ENCODE measurements at regions not wholly inside any gene's neighbourhood (a gene's known extent, or its start where the extent isn't known, plus 50 kb on each side); places are given as distances from the start of the nearest gene placed in this dataset.

GRCh38 chr12:27396216-27396815 lies 50.2 kb upstream of the SMCO2 start:
- Histone ChIP-seq H3K36me3 (ENCODE audit: insufficient read depth, insufficient read length, low read length) (peaks cover 5% of the 10 kb centered on the region), H3K27me3 (ENCODE audit: insufficient read depth, insufficient read length) (no peaks in the 10 kb centered on the region), H3K9ac (ENCODE audit: insufficient read length, low read depth) (no peak overlapping the region), H3K9me3 (ENCODE audit: insufficient read depth, low read length) (peaks cover 1% of the 10 kb centered on the region; the same call in 1 of the 2 replicates), H3K4me3 (ENCODE audit: insufficient read length, low read depth) (no peak overlapping the region), H3K4me1 (ENCODE audit: insufficient read depth, insufficient read length) (no peaks in the 10 kb centered on the region)
- no peak for TF ChIP-seq ZNF274 (IDR thresholded peaks at IDR 0.05; ENCODE audit: low read depth, low read length)
- no peak for DNase-seq (ENCODE audit: low read depth, low spot score)

Data from NT2/D1 (cell line).